Neural cell (in vitro differentiated cells): ENCODE measurements at regions not wholly inside any gene's neighbourhood (a gene's known extent, or its start where the extent isn't known, plus 50 kb on each side); places are given as distances from the start of the nearest gene placed in this dataset.

Experiments used
- H2AFZ ChIP-seq: fragments of 200-600, 300-800 bp; sonication (generic), shearing (Covaris generic); 2 replicates; pipeline ENCODE4 v1.6.0; 2014; ENCODE audit warnings: low read depth, mild to moderate bottlenecking, antibody characterized with exemption, low read length, moderate library complexity
- H3F3A ChIP-seq: fragments of 200-600 bp; shearing (Covaris generic); 2 replicates; pipeline ENCODE4 v1.6.1; 2016; ENCODE audit warnings: mild to moderate bottlenecking, moderate library complexity, mixed read lengths, antibody characterized with exemption, low read length; ENCODE audit not compliant: insufficient read depth, poor library complexity, severe bottlenecking
- H3K27ac ChIP-seq: fragments of 200-600, 300-800 bp; sonication (generic), shearing (Covaris generic); 2 replicates; pipeline ENCODE4 v1.5.1; 2014; ENCODE audit warnings: mild to moderate bottlenecking, low read length, moderate library complexity
- H3K27me3 ChIP-seq: fragments of 300-800, 200-600 bp; sonication (generic), shearing (Covaris generic); 2 replicates; pipeline ENCODE4 v1.6.0; 2014; ENCODE audit warnings: mild to moderate bottlenecking, low read depth, low read length, moderate library complexity; ENCODE audit not compliant: insufficient read depth
- H3K36me3 ChIP-seq: fragments of 300-800, 200-600 bp; sonication (generic), shearing (Covaris generic); 2 replicates; pipeline ENCODE4 v1.5.1; 2014; ENCODE audit warnings: mild to moderate bottlenecking, antibody characterized with exemption, low read length, moderate library complexity; ENCODE audit not compliant: insufficient read depth
- H3K4me2 ChIP-seq: fragments of 300-800, 200-600 bp; sonication (generic), shearing (Covaris generic); 2 replicates; pipeline ENCODE4 v1.6.0; 2014; ENCODE audit warnings: mild to moderate bottlenecking, low read length
- H3K4me3 ChIP-seq: fragments of 300-800, 200-600 bp; sonication (generic), shearing (Covaris generic); 2 replicates; pipeline ENCODE4 v1.5.1; 2014; ENCODE audit warnings: mild to moderate bottlenecking, low read length, moderate library complexity
- H3K79me2 ChIP-seq: fragments of 200-600 bp; shearing (Covaris generic); replicated peaks from 2 replicates; pipeline ENCODE4 v1.6.0; 2014; ENCODE audit warnings: mild to moderate bottlenecking, low read length, moderate library complexity; ENCODE audit not compliant: insufficient read depth
- H3K9ac ChIP-seq: fragments of 300-800, 200-600 bp; sonication (generic), shearing (Covaris generic); 2 replicates; pipeline ENCODE4 v1.6.1; 2016; ENCODE audit warnings: mild to moderate bottlenecking, low read length, mixed read lengths
- H3K9me2 ChIP-seq: fragments of 200-600 bp; shearing (Covaris generic); 2 replicates; pipeline ENCODE4 v1.6.1; 2016; ENCODE audit warnings: mild to moderate bottlenecking, low read length, mixed read lengths; ENCODE audit not compliant: insufficient read depth
- H3K9me3 ChIP-seq: fragments of 200-600, 300-800 bp; sonication (generic), shearing (Covaris generic); 2 replicates; pipeline ENCODE4 v1.6.1; 2016; ENCODE audit warnings: mild to moderate bottlenecking, mixed run types, low read length, moderate library complexity, mixed read lengths
- H4K20me1 ChIP-seq: fragments of 200-600 bp; shearing (Covaris generic); 2 replicates; pipeline ENCODE4 v1.6.1; 2016; ENCODE audit warnings: mild to moderate bottlenecking, mixed run types; ENCODE audit not compliant: insufficient read depth
- EP300 ChIP-seq: fragments of 450-650 bp; conservative IDR thresholded peaks from 2 replicates; pipeline ENCODE4 v1.6.1; 2014; ENCODE audit warnings: antibody characterized with exemption, mild to moderate bottlenecking, moderate library complexity; ENCODE audit not compliant: poor library complexity, severe bottlenecking
- EZH2 ChIP-seq: fragments of 200-600, 300-800 bp; shearing (Covaris generic), sonication (generic); IDR thresholded peaks from 2 replicates; pipeline ENCODE4 v1.6.1; 2014; ENCODE audit warnings: antibody characterized with exemption, low read length, borderline replicate concordance, mild to moderate bottlenecking; ENCODE audit not compliant: insufficient read depth, poor library complexity, severe bottlenecking
- MXI1 ChIP-seq: fragments of 450-650 bp; conservative IDR thresholded peaks from 2 replicates; pipeline ENCODE4 v1.6.1; 2014; ENCODE audit warnings: antibody characterized with exemption, mild to moderate bottlenecking; ENCODE audit not compliant: poor library complexity, severe bottlenecking
- POLR2AphosphoS5 ChIP-seq: IDR thresholded peaks from 2 replicates; pipeline ENCODE4 v1.6.1; 2012
- RAD21 ChIP-seq: fragments of 450-650 bp; conservative IDR thresholded peaks from 2 replicates; pipeline ENCODE4 v1.6.1; 2014; ENCODE audit warnings: antibody characterized with exemption, mild to moderate bottlenecking, moderate library complexity
- SMC3 ChIP-seq: fragments of 450-650 bp; conservative IDR thresholded peaks from 2 replicates; pipeline ENCODE4 v1.6.1; 2014; ENCODE audit warnings: antibody characterized with exemption, mild to moderate bottlenecking, moderate library complexity; ENCODE audit not compliant: poor library complexity
- TAF1 ChIP-seq: IDR thresholded peaks from 2 replicates; pipeline ENCODE4 v1.6.1; 2012; ENCODE audit warnings: low read depth
- TF ChIP-seq, protein P1 (sequence below): IDR thresholded peaks from 2 replicates; pipeline ENCODE4 v1.6.1; 2012; ENCODE audit warnings: borderline replicate concordance
- TF ChIP-seq, protein P2 (sequence below): fragments of 450-650 bp; IDR thresholded peaks from 2 replicates; pipeline ENCODE4 v1.5.1; 2014; ENCODE audit warnings: antibody characterized with exemption, mild to moderate bottlenecking, moderate library complexity; ENCODE audit not compliant: poor library complexity, severe bottlenecking

DNA sequence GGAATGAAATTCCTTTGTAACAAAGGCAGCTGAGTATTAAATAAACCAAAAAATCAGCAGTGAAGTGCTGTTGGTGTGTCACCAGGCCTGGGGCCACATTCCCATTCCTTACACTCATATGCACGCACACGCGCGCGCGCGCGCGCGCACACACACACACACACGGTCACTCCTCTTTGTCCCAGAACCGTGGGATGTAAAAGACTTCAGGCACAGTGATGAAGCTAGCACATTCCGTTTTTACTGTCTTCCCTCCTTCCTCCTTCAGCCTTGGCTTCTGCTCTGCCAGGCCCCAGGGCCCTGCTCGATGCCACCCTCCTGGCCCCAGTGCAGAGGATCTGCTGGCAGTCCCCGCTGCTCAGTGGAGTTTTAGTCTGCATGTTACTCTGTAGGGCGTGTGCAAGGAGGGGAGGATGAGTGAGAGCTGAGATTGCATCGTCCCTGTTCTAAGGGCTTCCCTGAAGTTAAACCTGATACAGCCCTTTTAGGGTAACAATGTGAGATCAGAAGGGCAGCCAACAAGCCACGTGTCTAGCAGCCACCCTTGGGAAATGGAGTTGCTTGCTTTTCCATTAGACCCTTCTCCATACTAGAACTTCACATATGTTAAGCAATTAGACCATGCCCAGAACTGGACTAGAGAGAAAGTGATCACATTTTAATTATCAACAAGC, 71.7 kb upstream of the WDR26 start:
- Histone ChIP-seq H3K4me2 (no peak overlapping the region), H4K20me1 (no peaks in the 10 kb centered on the region), H3F3A (no peaks in the 10 kb centered on the region), H3K9ac (no peak overlapping the region), H3K79me2 (no peaks in the 10 kb centered on the region), H2AFZ (no peak overlapping the region), H3K27me3 (no peaks in the 10 kb centered on the region), H3K4me3 (no peak overlapping the region), H3K36me3 (no peaks in the 10 kb centered on the region), H3K9me2 (no peaks in the 10 kb centered on the region), H3K27ac (no peak overlapping the region), H3K9me3 (no peaks in the 10 kb centered on the region)
- no peak for TF ChIP-seq EZH2
- TF ChIP-seq RAD21, result no peak
- no peak for TF ChIP-seq EP300
- TF ChIP-seq POLR2AphosphoS5, result no peak
- no peak for TF ChIP-seq TAF1
- TF ChIP-seq, protein P1, sequence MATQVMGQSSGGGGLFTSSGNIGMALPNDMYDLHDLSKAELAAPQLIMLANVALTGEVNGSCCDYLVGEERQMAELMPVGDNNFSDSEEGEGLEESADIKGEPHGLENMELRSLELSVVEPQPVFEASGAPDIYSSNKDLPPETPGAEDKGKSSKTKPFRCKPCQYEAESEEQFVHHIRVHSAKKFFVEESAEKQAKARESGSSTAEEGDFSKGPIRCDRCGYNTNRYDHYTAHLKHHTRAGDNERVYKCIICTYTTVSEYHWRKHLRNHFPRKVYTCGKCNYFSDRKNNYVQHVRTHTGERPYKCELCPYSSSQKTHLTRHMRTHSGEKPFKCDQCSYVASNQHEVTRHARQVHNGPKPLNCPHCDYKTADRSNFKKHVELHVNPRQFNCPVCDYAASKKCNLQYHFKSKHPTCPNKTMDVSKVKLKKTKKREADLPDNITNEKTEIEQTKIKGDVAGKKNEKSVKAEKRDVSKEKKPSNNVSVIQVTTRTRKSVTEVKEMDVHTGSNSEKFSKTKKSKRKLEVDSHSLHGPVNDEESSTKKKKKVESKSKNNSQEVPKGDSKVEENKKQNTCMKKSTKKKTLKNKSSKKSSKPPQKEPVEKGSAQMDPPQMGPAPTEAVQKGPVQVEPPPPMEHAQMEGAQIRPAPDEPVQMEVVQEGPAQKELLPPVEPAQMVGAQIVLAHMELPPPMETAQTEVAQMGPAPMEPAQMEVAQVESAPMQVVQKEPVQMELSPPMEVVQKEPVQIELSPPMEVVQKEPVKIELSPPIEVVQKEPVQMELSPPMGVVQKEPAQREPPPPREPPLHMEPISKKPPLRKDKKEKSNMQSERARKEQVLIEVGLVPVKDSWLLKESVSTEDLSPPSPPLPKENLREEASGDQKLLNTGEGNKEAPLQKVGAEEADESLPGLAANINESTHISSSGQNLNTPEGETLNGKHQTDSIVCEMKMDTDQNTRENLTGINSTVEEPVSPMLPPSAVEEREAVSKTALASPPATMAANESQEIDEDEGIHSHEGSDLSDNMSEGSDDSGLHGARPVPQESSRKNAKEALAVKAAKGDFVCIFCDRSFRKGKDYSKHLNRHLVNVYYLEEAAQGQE, result no peak
- TF ChIP-seq MXI1, result no peak
- TF ChIP-seq, protein P2, sequence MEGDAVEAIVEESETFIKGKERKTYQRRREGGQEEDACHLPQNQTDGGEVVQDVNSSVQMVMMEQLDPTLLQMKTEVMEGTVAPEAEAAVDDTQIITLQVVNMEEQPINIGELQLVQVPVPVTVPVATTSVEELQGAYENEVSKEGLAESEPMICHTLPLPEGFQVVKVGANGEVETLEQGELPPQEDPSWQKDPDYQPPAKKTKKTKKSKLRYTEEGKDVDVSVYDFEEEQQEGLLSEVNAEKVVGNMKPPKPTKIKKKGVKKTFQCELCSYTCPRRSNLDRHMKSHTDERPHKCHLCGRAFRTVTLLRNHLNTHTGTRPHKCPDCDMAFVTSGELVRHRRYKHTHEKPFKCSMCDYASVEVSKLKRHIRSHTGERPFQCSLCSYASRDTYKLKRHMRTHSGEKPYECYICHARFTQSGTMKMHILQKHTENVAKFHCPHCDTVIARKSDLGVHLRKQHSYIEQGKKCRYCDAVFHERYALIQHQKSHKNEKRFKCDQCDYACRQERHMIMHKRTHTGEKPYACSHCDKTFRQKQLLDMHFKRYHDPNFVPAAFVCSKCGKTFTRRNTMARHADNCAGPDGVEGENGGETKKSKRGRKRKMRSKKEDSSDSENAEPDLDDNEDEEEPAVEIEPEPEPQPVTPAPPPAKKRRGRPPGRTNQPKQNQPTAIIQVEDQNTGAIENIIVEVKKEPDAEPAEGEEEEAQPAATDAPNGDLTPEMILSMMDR, result no peak
- TF ChIP-seq SMC3, result no peak

DNA sequence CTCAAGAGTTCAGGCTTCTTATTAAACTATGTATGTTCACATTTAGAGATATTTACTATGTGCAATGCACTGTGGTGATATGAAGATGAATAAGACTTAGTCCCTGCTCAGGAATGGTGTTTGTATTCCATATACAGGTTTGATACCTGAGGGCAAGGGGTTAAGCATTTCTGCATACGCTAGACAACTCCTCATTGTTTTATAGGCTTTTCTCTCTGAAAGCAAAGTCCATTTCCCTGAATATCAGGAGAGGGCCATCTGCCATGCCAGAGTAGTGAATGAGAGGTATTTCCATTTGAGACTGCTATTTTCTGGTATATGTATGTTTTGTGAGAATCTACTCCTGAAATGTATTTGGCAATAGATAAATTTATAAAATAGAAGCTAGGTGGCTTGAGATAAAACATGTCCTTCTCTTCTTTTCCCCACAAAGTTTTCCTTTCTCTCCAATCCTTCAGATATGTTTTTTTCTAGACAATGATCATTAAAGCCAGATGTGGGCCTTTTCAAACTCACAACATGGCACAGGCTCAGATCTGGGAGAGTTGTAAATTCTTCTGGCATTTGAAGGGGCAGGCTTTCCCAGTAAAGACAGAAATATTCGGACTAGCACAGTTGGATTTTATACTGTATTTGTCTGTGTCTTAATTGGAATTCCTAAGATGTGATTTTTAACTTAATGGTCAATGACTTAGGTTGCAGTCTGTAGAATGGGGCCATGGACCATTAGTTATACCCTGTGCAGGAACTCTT, 73.3 kb upstream of the WDR26 start:
- H2AFZ ChIP-seq, result no peak overlapping the region
- H3K36me3 ChIP-seq, result no peaks in the 10 kb centered on the region
- no peak overlapping the region for H3K9ac ChIP-seq
- TF ChIP-seq MXI1, result no peak
- TF ChIP-seq RAD21, result no peak
- no peak for TF ChIP-seq EP300
- TF ChIP-seq, protein P2, result no peak
- TF ChIP-seq POLR2AphosphoS5, result no peak
- TF ChIP-seq, protein P1, result no peak
- no peak for TF ChIP-seq EZH2
- no peak for TF ChIP-seq TAF1
- H3K4me2 ChIP-seq, result no peak overlapping the region
- no peaks in the 10 kb centered on the region for H4K20me1 ChIP-seq
- H3F3A ChIP-seq, result no peaks in the 10 kb centered on the region
- no peak overlapping the region for H3K4me3 ChIP-seq
- H3K9me2 ChIP-seq, result no peaks in the 10 kb centered on the region
- H3K27ac ChIP-seq, result no peak overlapping the region
- H3K79me2 ChIP-seq, result no peaks in the 10 kb centered on the region
- no peaks in the 10 kb centered on the region for H3K27me3 ChIP-seq
- no peaks in the 10 kb centered on the region for H3K9me3 ChIP-seq
